ENCODE measurements at regions not wholly inside any gene's neighbourhood (a gene's known extent, or its start where the extent isn't known, plus 50 kb on each side); places are given as distances from the start of the nearest gene placed in this dataset.

GRCh38 chr4:11719879-11720278 is 291.2 kb upstream of the HS3ST1 start:
- Histone ChIP-seq H2AFZ (ENCODE audit: low read length) (no peak overlapping the region), H3K4me1 (replicated peaks in 1 of 4; ENCODE audit: control insufficient read depth in 3 of 4, insufficient read depth in 4 of 4, low read length in 3 of 4) (no peaks in the 10 kb centered on the region), H2BK5ac (ENCODE audit: low read depth, low read length) (no peak overlapping the region), H3K4me2 (ENCODE audit: insufficient read depth in 1 of 2, low read depth in 2 of 2, low read length in 2 of 2) (no peak overlapping the region), H3K79me1 (ENCODE audit: low read depth, low read length) (no peaks in the 10 kb centered on the region), H3K9ac (replicated peaks in 1 of 4; ENCODE audit: extremely low read depth in 1 of 4, low read depth in 3 of 4, low read length in 3 of 4) (no peak overlapping the region), H3K56ac (replicated peaks; ENCODE audit: insufficient read length, low read depth, low read length) (no peak overlapping the region), H3K23me2 (ENCODE audit: low read depth, low read length) (no peaks in the 10 kb centered on the region), H2BK15ac (ENCODE audit: low read length) (no peak overlapping the region), H4K5ac (ENCODE audit: insufficient read length, low read depth, low read length) (no peak overlapping the region), H4K91ac (replicated peaks; ENCODE audit: insufficient read length, low read length) (no peak overlapping the region), H3K14ac (ENCODE audit: insufficient read length) (no peak overlapping the region), H3K36me3 (ENCODE audit: control insufficient read depth in 2 of 4, insufficient read depth in 4 of 4, low read length in 3 of 4) (no peaks in the 10 kb centered on the region), H2BK12ac (ENCODE audit: low read depth, low read length) (no peak overlapping the region), H3K9me3 (ENCODE audit: insufficient read depth in 2 of 2, low read depth in 1 of 2, low read length in 1 of 2) (no peaks in the 10 kb centered on the region), H4K8ac (ENCODE audit: extremely low read depth, insufficient read depth, low read length) (no peak overlapping the region), H2BK120ac (replicated peaks; ENCODE audit: low read depth, low read length) (no peak overlapping the region), H2AK5ac (ENCODE audit: low read depth, low read length) (no peak overlapping the region), H4K20me1 (replicated peaks in 1 of 2; ENCODE audit: control insufficient read depth in 1 of 2, insufficient read depth in 2 of 2, low read length in 2 of 2) (no peaks in the 10 kb centered on the region), H3K23ac (ENCODE audit: insufficient read length) (no peak overlapping the region), H3K27ac (ENCODE audit: low read depth, low read length) (no peak overlapping the region), H3K79me2 (ENCODE audit: control insufficient read depth in 1 of 2, insufficient read depth in 2 of 2, low read length in 2 of 2) (no peaks in the 10 kb centered on the region), H3K4ac (replicated peaks; ENCODE audit: insufficient read length, low read depth, low read length) (no peak overlapping the region), H3K4me3 (ENCODE audit: extremely low read depth in 1 of 4, insufficient read depth in 2 of 4, low read depth in 3 of 4, low read length in 4 of 4) (no peak overlapping the region), H2BK20ac (ENCODE audit: low read length) (no peak overlapping the region), H3K18ac (ENCODE audit: extremely low read depth, low read length) (0 out of 2 replicates have a peak overlapping the region, but pooled peaks have one; percentile 2), H3K27me3 (replicated peaks in 1 of 4; ENCODE audit: control insufficient read depth in 3 of 4, extremely low read depth in 1 of 4, insufficient read depth in 3 of 4, low read length in 3 of 4) (no peaks in the 10 kb centered on the region)
- CTCF ChIA-PET (ENCODE audit: partially characterized antibody), result interaction anchor here (0.5 to 1.8 kb wide), 15 partner anchors 9 to 913 kb away, joined by 3 to 11 read pairs (median 3); no protein-coding TSS in a partner anchor
- POLR2A ChIA-PET (ENCODE audit: partially characterized antibody), result no interaction called here
- no peak for FAIRE-seq
- 86% methylated on average over 4 of the region's 4 CpGs; no CpG with 5 or more reads in 1 of the 2 experiments for WGBS, 2 experiments (ENCODE audit: extremely low coverage in 1 of 2, insufficient coverage in 1 of 2, insufficient read length in 1 of 2, insufficient replicate concordance in 2 of 2, low coverage in 1 of 2, low lambda C conversion rate in 2 of 2, missing lambda C conversion rate in 1 of 2)
- no peak for DNase-seq (ENCODE audit: low read depth in 1 of 2, low spot score in 2 of 2)
- no peak for TF ChIP-seq EGR1 (IDR thresholded peaks at IDR 0.05; ENCODE audit: borderline replicate concordance, low read depth, low read length)
- TF ChIP-seq BRCA1 (IDR thresholded peaks at IDR 0.05; ENCODE audit: low read depth, low read length), result no peak
- TF ChIP-seq EP300 (IDR thresholded peaks at IDR 0.05; ENCODE audit: borderline replicate concordance in 1 of 2, low read depth in 2 of 2, low read length in 2 of 2), result no peak
- TF ChIP-seq HDAC2 (IDR thresholded peaks at IDR 0.05; ENCODE audit: borderline replicate concordance in 1 of 2, low read depth in 2 of 2, low read length in 2 of 2), result no peak
- TF ChIP-seq BCL11A (IDR thresholded peaks at IDR 0.05; ENCODE audit: low read depth in 2 of 2, low read length in 2 of 2), result no peak
- TF ChIP-seq, protein P1, sequence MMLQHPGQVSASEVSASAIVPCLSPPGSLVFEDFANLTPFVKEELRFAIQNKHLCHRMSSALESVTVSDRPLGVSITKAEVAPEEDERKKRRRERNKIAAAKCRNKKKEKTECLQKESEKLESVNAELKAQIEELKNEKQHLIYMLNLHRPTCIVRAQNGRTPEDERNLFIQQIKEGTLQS (IDR thresholded peaks at IDR 0.05; ENCODE audit: insufficient read depth, low read depth, low read length), result no peak
- TF ChIP-seq HDAC6 (IDR thresholded peaks at IDR 0.05; ENCODE audit: low read depth, low read length), result no peak
- TF ChIP-seq CBX5 (IDR thresholded peaks at IDR 0.05; ENCODE audit: low read depth, low read length), result no peak
- TF ChIP-seq TBP (IDR thresholded peaks at IDR 0.05; ENCODE audit: low read depth, low read length), result no peak
- no peak for TF ChIP-seq TCF12 (IDR thresholded peaks at IDR 0.05; ENCODE audit: low read depth, low read length)
- no peak for TF ChIP-seq CREB1 (IDR thresholded peaks at IDR 0.05)
- no peak for TF ChIP-seq RXRA (IDR thresholded peaks at IDR 0.05; ENCODE audit: insufficient read depth, low read depth, low read length)
- no peak for TF ChIP-seq NRF1 (IDR thresholded peaks at IDR 0.05; ENCODE audit: low read depth, low read length)
